ENCODE measurements at regions not wholly inside any gene's neighbourhood (a gene's known extent, or its start where the extent isn't known, plus 50 kb on each side); places are given as distances from the start of the nearest gene placed in this dataset.

- Histone ChIP-seq H3K36me3 (ENCODE audit: control insufficient read depth in 2 of 2, extremely low read depth in 1 of 2, insufficient read depth in 2 of 2, low read length in 2 of 2) (no peaks in the 10 kb centered on the region), H3K4me1 (ENCODE audit: control insufficient read depth, extremely low read depth, insufficient read depth, low read length) (no peaks in the 10 kb centered on the region), H3K4me3 (ENCODE audit: control insufficient read depth in 2 of 3, extremely low read depth in 1 of 3, insufficient read depth in 2 of 3, low read depth in 1 of 3, low read length in 3 of 3) (no peak overlapping the region), H3K9ac (ENCODE audit: control insufficient read depth, extremely low read depth, insufficient read depth, low read length) (no peak overlapping the region), H3K9me3 (ENCODE audit: control insufficient read depth, low read depth, low read length) (no peaks in the 10 kb centered on the region), H3K27me3 (ENCODE audit: control insufficient read depth, extremely low read depth, insufficient read depth, low read length) (no peaks in the 10 kb centered on the region), H3K9me1 (ENCODE audit: control insufficient read depth, extremely low read depth, insufficient read depth, low read length) (no peaks in the 10 kb centered on the region), H3K4me2 (ENCODE audit: control insufficient read depth, extremely low read depth, insufficient read depth, low read depth, low read length) (no peak overlapping the region), H4K20me1 (ENCODE audit: control insufficient read depth, extremely low read depth, insufficient read depth, low read length) (no peaks in the 10 kb centered on the region), H3K27ac (ENCODE audit: control insufficient read depth, insufficient read depth, low read length) (no peak overlapping the region), H3K79me2 (ENCODE audit: control insufficient read depth, insufficient read depth, low read length) (no peaks in the 10 kb centered on the region), H2AFZ (ENCODE audit: control insufficient read depth, low read length) (no peak overlapping the region)
- dilution Hi-C loops (cut with MboI; ENCODE audit: extremely low pct_ligation_motif_present, low sequenced_read_pairs), result no loop called here
- TF ChIP-seq CTCF (optimal IDR thresholded peaks at IDR 0.05 in 1 of 3, IDR thresholded peaks at IDR 0.05 in 1 of 3, conservative IDR thresholded peaks at IDR 0.05 in 1 of 3; ENCODE audit: extremely low read depth in 1 of 3, insufficient read depth in 2 of 3, low read length in 3 of 3), result no peak
- TF ChIP-seq EZH2 (IDR thresholded peaks at IDR 0.05; ENCODE audit: low read length), result no peak
- no peak for FAIRE-seq
- no peak for DNase-seq (ENCODE audit: low read depth, low spot score)
These were observed 270.1 kb upstream of the LDB2 start for GRCh38 chr4:17168571-17168970.

GRCh38 chr4:17166954-17167353 is 268.5 kb upstream of the LDB2 start:
- H3K9me3 ChIP-seq (ENCODE audit: control insufficient read depth, low read depth, low read length), result no peaks in the 10 kb centered on the region
- H3K36me3 ChIP-seq (ENCODE audit: control insufficient read depth in 2 of 2, extremely low read depth in 1 of 2, insufficient read depth in 2 of 2, low read length in 2 of 2), result no peaks in the 10 kb centered on the region
- DNase-seq (ENCODE audit: low read depth, low spot score) (no peak), FAIRE-seq (no peak)
- H3K4me3 ChIP-seq (ENCODE audit: control insufficient read depth in 2 of 3, extremely low read depth in 1 of 3, insufficient read depth in 2 of 3, low read depth in 1 of 3, low read length in 3 of 3), result no peak overlapping the region
- no peaks in the 10 kb centered on the region for H3K9me1 ChIP-seq (ENCODE audit: control insufficient read depth, extremely low read depth, insufficient read depth, low read length)
- TF ChIP-seq EZH2 (IDR thresholded peaks at IDR 0.05; ENCODE audit: low read length), result no peak
- no peaks in the 10 kb centered on the region for H4K20me1 ChIP-seq (ENCODE audit: control insufficient read depth, extremely low read depth, insufficient read depth, low read length)
- dilution Hi-C loops (cut with MboI; ENCODE audit: extremely low pct_ligation_motif_present, low sequenced_read_pairs), result no loop called here
- H3K27ac ChIP-seq (ENCODE audit: control insufficient read depth, insufficient read depth, low read length), result no peak overlapping the region
- H2AFZ ChIP-seq (ENCODE audit: control insufficient read depth, low read length), result no peak overlapping the region
- H3K4me1 ChIP-seq (ENCODE audit: control insufficient read depth, extremely low read depth, insufficient read depth, low read length), result no peaks in the 10 kb centered on the region
- H3K9ac ChIP-seq (ENCODE audit: control insufficient read depth, extremely low read depth, insufficient read depth, low read length), result no peak overlapping the region
- H3K79me2 ChIP-seq (ENCODE audit: control insufficient read depth, insufficient read depth, low read length), result no peaks in the 10 kb centered on the region
- H3K4me2 ChIP-seq (ENCODE audit: control insufficient read depth, extremely low read depth, insufficient read depth, low read depth, low read length), result no peak overlapping the region
- no peaks in the 10 kb centered on the region for H3K27me3 ChIP-seq (ENCODE audit: control insufficient read depth, extremely low read depth, insufficient read depth, low read length)

- H2AFZ ChIP-seq (ENCODE audit: control insufficient read depth, low read length), result no peak overlapping the region
- no peaks in the 10 kb centered on the region for H3K9me3 ChIP-seq (ENCODE audit: control insufficient read depth, low read depth, low read length)
These were observed 266.8 kb upstream of the LDB2 start for GRCh38 chr4:17165286-17165685.

More at GRCh38 chr4:17165286-17165685, 266.8 kb upstream of the LDB2 start:
- Histone ChIP-seq H3K27ac (ENCODE audit: control insufficient read depth, insufficient read depth, low read length) (no peak overlapping the region), H3K79me2 (ENCODE audit: control insufficient read depth, insufficient read depth, low read length) (no peaks in the 10 kb centered on the region), H3K27me3 (ENCODE audit: control insufficient read depth, extremely low read depth, insufficient read depth, low read length) (no peaks in the 10 kb centered on the region), H3K36me3 (ENCODE audit: control insufficient read depth in 2 of 2, extremely low read depth in 1 of 2, insufficient read depth in 2 of 2, low read length in 2 of 2) (no peaks in the 10 kb centered on the region), H3K4me1 (ENCODE audit: control insufficient read depth, extremely low read depth, insufficient read depth, low read length) (no peaks in the 10 kb centered on the region), H3K9me1 (ENCODE audit: control insufficient read depth, extremely low read depth, insufficient read depth, low read length) (no peaks in the 10 kb centered on the region), H4K20me1 (ENCODE audit: control insufficient read depth, extremely low read depth, insufficient read depth, low read length) (no peaks in the 10 kb centered on the region), H3K4me2 (ENCODE audit: control insufficient read depth, extremely low read depth, insufficient read depth, low read depth, low read length) (no peak overlapping the region), H3K4me3 (ENCODE audit: control insufficient read depth in 2 of 3, extremely low read depth in 1 of 3, insufficient read depth in 2 of 3, low read depth in 1 of 3, low read length in 3 of 3) (no peak overlapping the region), H3K9ac (ENCODE audit: control insufficient read depth, extremely low read depth, insufficient read depth, low read length) (no peak overlapping the region)
- no peak for TF ChIP-seq CTCF (optimal IDR thresholded peaks at IDR 0.05 in 1 of 3, IDR thresholded peaks at IDR 0.05 in 1 of 3, conservative IDR thresholded peaks at IDR 0.05 in 1 of 3; ENCODE audit: extremely low read depth in 1 of 3, insufficient read depth in 2 of 3, low read length in 3 of 3)
- TF ChIP-seq EZH2 (IDR thresholded peaks at IDR 0.05; ENCODE audit: low read length), result no peak
- FAIRE-seq (no peak), DNase-seq (ENCODE audit: low read depth, low spot score) (no peak)
- dilution Hi-C loops (cut with MboI; ENCODE audit: extremely low pct_ligation_motif_present, low sequenced_read_pairs), result no loop called here

Data from keratinocyte (primary cell).